ENCODE measurements at regions not wholly inside any gene's neighbourhood (a gene's known extent, or its start where the extent isn't known, plus 50 kb on each side); places are given as distances from the start of the nearest gene placed in this dataset.

DNA sequence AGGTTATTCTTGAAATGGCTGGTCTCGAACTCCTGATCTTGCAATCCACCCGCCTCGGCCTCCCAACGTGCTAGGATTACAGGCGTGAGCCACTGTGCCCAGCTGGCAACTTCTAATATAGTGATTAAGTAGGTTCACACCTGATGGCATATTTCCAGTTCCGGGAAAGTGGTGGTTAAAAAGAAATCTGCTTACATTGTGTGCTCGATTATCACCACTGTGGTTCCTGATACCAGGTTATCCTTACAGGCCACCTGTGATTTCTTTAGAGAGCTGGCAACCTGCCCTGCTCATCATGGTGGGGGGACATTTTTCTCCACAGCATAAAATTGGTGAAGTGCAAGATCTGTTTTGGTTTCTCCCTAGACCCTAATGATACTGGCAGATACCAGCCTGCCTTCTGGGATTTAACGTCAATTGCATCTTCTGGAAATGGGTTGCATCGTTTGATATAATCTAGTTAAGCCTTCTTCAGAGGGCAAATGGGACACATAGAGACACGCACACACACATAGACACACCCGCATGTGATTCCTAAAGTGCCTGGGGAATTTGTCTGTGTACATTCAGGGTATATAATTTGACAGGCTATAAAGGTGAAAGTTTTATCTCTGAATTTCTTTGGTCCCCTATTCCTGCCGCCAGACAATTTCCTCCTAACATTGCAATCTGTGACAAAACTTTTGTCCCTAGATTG is 49.7 kb upstream of the CITED2 start:
- H3K27me3 ChIP-seq (ENCODE audit: insufficient read depth, low read depth, low read length): no peaks in the 10 kb centered on the region
- H2AFZ ChIP-seq (ENCODE audit: low read depth, low read length): no peak overlapping the region
- no peak overlapping the region for H3K9ac ChIP-seq (ENCODE audit: low read length)
- H3K36me3 ChIP-seq (ENCODE audit: insufficient read depth, low read length): no peaks in the 10 kb centered on the region
- H3F3A ChIP-seq (ENCODE audit: insufficient read depth, low read length, poor library complexity, severe bottlenecking): no peaks in the 10 kb centered on the region
- no peak overlapping the region for H3K4me2 ChIP-seq (ENCODE audit: low read length)
- H4K20me1 ChIP-seq (ENCODE audit: insufficient read depth): no peaks in the 10 kb centered on the region
- H3K79me2 ChIP-seq (replicated peaks; ENCODE audit: insufficient read depth, low read length): no peaks in the 10 kb centered on the region
- no peak overlapping the region for H3K27ac ChIP-seq (ENCODE audit: low read length)
- no peaks in the 10 kb centered on the region for H3K9me2 ChIP-seq (ENCODE audit: insufficient read depth, low read length)
- TF ChIP-seq POLR2AphosphoS5 (IDR thresholded peaks at IDR 0.05): no peak
- no peak for TF ChIP-seq RAD21 (conservative IDR thresholded peaks at IDR 0.05)
- no peak for TF ChIP-seq CTCF (IDR thresholded peaks at IDR 0.05; ENCODE audit: poor library complexity, severe bottlenecking)
- no peak for TF ChIP-seq TAF1 (IDR thresholded peaks at IDR 0.05; ENCODE audit: low read depth)
- TF ChIP-seq EZH2 (IDR thresholded peaks at IDR 0.05; ENCODE audit: borderline replicate concordance, insufficient read depth, low read length, poor library complexity, severe bottlenecking): no peak
- TF ChIP-seq, protein P1, sequence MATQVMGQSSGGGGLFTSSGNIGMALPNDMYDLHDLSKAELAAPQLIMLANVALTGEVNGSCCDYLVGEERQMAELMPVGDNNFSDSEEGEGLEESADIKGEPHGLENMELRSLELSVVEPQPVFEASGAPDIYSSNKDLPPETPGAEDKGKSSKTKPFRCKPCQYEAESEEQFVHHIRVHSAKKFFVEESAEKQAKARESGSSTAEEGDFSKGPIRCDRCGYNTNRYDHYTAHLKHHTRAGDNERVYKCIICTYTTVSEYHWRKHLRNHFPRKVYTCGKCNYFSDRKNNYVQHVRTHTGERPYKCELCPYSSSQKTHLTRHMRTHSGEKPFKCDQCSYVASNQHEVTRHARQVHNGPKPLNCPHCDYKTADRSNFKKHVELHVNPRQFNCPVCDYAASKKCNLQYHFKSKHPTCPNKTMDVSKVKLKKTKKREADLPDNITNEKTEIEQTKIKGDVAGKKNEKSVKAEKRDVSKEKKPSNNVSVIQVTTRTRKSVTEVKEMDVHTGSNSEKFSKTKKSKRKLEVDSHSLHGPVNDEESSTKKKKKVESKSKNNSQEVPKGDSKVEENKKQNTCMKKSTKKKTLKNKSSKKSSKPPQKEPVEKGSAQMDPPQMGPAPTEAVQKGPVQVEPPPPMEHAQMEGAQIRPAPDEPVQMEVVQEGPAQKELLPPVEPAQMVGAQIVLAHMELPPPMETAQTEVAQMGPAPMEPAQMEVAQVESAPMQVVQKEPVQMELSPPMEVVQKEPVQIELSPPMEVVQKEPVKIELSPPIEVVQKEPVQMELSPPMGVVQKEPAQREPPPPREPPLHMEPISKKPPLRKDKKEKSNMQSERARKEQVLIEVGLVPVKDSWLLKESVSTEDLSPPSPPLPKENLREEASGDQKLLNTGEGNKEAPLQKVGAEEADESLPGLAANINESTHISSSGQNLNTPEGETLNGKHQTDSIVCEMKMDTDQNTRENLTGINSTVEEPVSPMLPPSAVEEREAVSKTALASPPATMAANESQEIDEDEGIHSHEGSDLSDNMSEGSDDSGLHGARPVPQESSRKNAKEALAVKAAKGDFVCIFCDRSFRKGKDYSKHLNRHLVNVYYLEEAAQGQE (IDR thresholded peaks at IDR 0.05; ENCODE audit: borderline replicate concordance): no peak
- no peak for TF ChIP-seq MXI1 (conservative IDR thresholded peaks at IDR 0.05; ENCODE audit: poor library complexity, severe bottlenecking)
- no peak for TF ChIP-seq EP300 (conservative IDR thresholded peaks at IDR 0.05; ENCODE audit: poor library complexity, severe bottlenecking)
- TF ChIP-seq SMC3 (conservative IDR thresholded peaks at IDR 0.05; ENCODE audit: poor library complexity): no peak
- H3K9me3 ChIP-seq (ENCODE audit: low read length): no peaks in the 10 kb centered on the region
- no peak overlapping the region for H3K4me3 ChIP-seq (ENCODE audit: low read length)

Small RNAs in the stretch of these regions (small RNA-seq; reads per million reads assigned to genes)
- gene AL357080.1 (0 reads per million in 3 experiments), gene MIR3668 (0 reads per million in 3 experiments), gene MIR4465 (0 reads per million in 3 experiments), gene RN7SKP106 (0 reads per million in 3 experiments), gene RNA5SP220 (0 reads per million in 3 experiments)

Measured in neural cell (in vitro differentiated cells).